Endothelial cell of umbilical vein (primary cell): ENCODE measurements at regions not wholly inside any gene's neighbourhood (a gene's known extent, or its start where the extent isn't known, plus 50 kb on each side); places are given as distances from the start of the nearest gene placed in this dataset.

ENCODE experiments used
- BruUV-seq: library from RNA; stranded (reverse); fragments of 400-500 nt; replicated peaks from 2 replicates; lab custom pipeline; 2021; lab: Mats Ljungman, UMichigan
- CTCF ChIA-PET: fragments of 300-600, 350-600 bp; sonication (Branson Sonifier 250); formaldehyde crosslinking; loops from one replicate; lab custom pipeline; 2021; ENCODE audit warnings: antibody characterized with exemption, inconsistent platforms; lab: Charles Lee
- POLR2A ChIA-PET: fragments of 300-600, 350-600 bp; sonication (Branson Sonifier 250); formaldehyde crosslinking; loops from one replicate; lab custom pipeline; 2021; ENCODE audit warnings: antibody characterized with exemption, inconsistent platforms; lab: Charles Lee
- DNase-seq: peaks from one replicate; pipeline ENCODE4 v3.0.0-alpha.2; 2011; ENCODE audit warnings: low read depth, low spot score
- FAIRE-seq: peaks from 2 replicates; lab custom pipeline; 2011; peaks lifted over from hg19 to GRCh38; lab: Jason Lieb, UNC
- H2AFZ ChIP-seq: 2 replicates; pipeline ENCODE4 v1.6.0; 2012; ENCODE audit warnings: low read depth, low read length, control low read depth, inconsistent platforms
- H3K27ac ChIP-seq: 2 replicates; pipeline ENCODE4 v1.5.1; 2011; ENCODE audit warnings: low read depth, mild to moderate bottlenecking, control low read depth, low read length, moderate library complexity; ENCODE audit not compliant: insufficient read depth
- H3K27me3 ChIP-seq, 2 experiments: 2 replicates each; pipeline versions ENCODE4 v1.6.0 to v1.6.1; 2011; ENCODE audit warnings: low read length in 2 of 2, mixed read lengths in 1 of 2; ENCODE audit not compliant: control insufficient read depth in 2 of 2, insufficient read depth in 2 of 2
- H3K36me3 ChIP-seq, 2 experiments: 2 replicates in 1 of 2; 3 replicates in 1 of 2; pipeline ENCODE4 v1.5.1; 2011; ENCODE audit warnings: low read length in 2 of 2, mild to moderate bottlenecking in 1 of 2, moderate library complexity in 1 of 2; ENCODE audit not compliant: control insufficient read depth in 2 of 2, insufficient read depth in 2 of 2; ENCODE audit errors: extremely low read depth in 1 of 2
- H3K4me1 ChIP-seq: 3 replicates; pipeline ENCODE4 v1.5.1; 2011; ENCODE audit warnings: mild to moderate bottlenecking, low read length; ENCODE audit not compliant: control insufficient read depth, insufficient read depth; ENCODE audit errors: extremely low read depth
- H3K4me2 ChIP-seq: 2 replicates; pipeline ENCODE4 v1.6.1; 2011; ENCODE audit warnings: low read length, control low read depth, mixed read lengths; ENCODE audit not compliant: insufficient read depth
- H3K4me3 ChIP-seq, 3 experiments: fragments of 200-600 bp in 1 of 3; sonication (generic), shearing (Covaris generic) in 1 of 3; replicated peaks in 1 of 3; 2 replicates each; pipeline ENCODE4 v1.5.1; 2011 to 2016; ENCODE audit warnings: control low read depth in 3 of 3, low read length in 3 of 3, mild to moderate bottlenecking in 2 of 3, inconsistent platforms in 1 of 3, low read depth in 1 of 3, moderate library complexity in 1 of 3; ENCODE audit not compliant: insufficient read depth in 1 of 3
- H3K79me2 ChIP-seq: 2 replicates; pipeline ENCODE4 v1.6.0; 2012; ENCODE audit warnings: low read length, inconsistent platforms; ENCODE audit not compliant: control insufficient read depth, insufficient read depth
- H3K9ac ChIP-seq: replicated peaks from 2 replicates; pipeline ENCODE3; 2011; ENCODE audit warnings: low read length, control low read depth; ENCODE audit not compliant: insufficient read depth; ENCODE audit errors: extremely low read depth
- H3K9me1 ChIP-seq: replicated peaks from 3 replicates; pipeline ENCODE4 v1.6.0; 2011; ENCODE audit warnings: mild to moderate bottlenecking, low read length; ENCODE audit not compliant: control insufficient read depth, insufficient read depth; ENCODE audit errors: extremely low read depth
- H3K9me3 ChIP-seq: replicated peaks from 2 replicates; pipeline ENCODE4 v1.5.1; 2012; ENCODE audit warnings: low read length, inconsistent platforms; ENCODE audit not compliant: control insufficient read depth, insufficient read depth
- H4K20me1 ChIP-seq: replicated peaks from 2 replicates; pipeline ENCODE3; 2011; ENCODE audit warnings: mild to moderate bottlenecking, low read length; ENCODE audit not compliant: control insufficient read depth, insufficient read depth; ENCODE audit errors: extremely low read depth
- EZH2 ChIP-seq: IDR thresholded peaks from 2 replicates; pipeline ENCODE4 v1.6.1; 2012; ENCODE audit warnings: borderline replicate concordance, low read depth, mild to moderate bottlenecking, moderate library complexity, low read length, inconsistent platforms; ENCODE audit not compliant: severe bottlenecking
- FOS ChIP-seq: IDR thresholded peaks from 2 replicates; pipeline ENCODE4 v1.6.1; 2011; ENCODE audit warnings: mild to moderate bottlenecking, low read length, moderate library complexity, borderline replicate concordance; ENCODE audit not compliant: insufficient read depth
- GATA2 ChIP-seq: IDR thresholded peaks from 2 replicates; pipeline ENCODE4 v1.7.0; 2011; ENCODE audit warnings: low read depth, mild to moderate bottlenecking, moderate library complexity, mixed read lengths, low read length; ENCODE audit not compliant: insufficient read length, insufficient read depth
- JUN ChIP-seq: IDR thresholded peaks from 2 replicates; pipeline ENCODE4 v1.6.1; 2011; ENCODE audit warnings: borderline replicate concordance, low read depth; ENCODE audit not compliant: insufficient read length, insufficient read depth
- MYC ChIP-seq: IDR thresholded peaks from one replicate; pipeline ENCODE4 v1.6.1; 2011; ENCODE audit warnings: mild to moderate bottlenecking, low read depth, low read length
- POLR2A ChIP-seq: IDR thresholded peaks from 2 replicates; pipeline ENCODE4 v1.6.1; 2012; ENCODE audit warnings: low read depth, mild to moderate bottlenecking, control low read depth, low read length
- POLR2AphosphoS5 ChIP-seq: IDR thresholded peaks from 2 replicates; pipeline ENCODE4 v1.6.1; 2012; ENCODE audit warnings: low read depth, mild to moderate bottlenecking, control low read depth, low read length, moderate library complexity; ENCODE audit not compliant: insufficient read depth
- dilution Hi-C: fragments of 300-500 bp; cut with MboI; formaldehyde crosslinking; loops from one replicate; pipeline ENCODE4 v1.15.0; 2019; ENCODE audit warnings: low sequenced_read_pairs; ENCODE audit not compliant: extremely low pct_ligation_motif_present
- intact Hi-C: fragments of 100-400 bp; cut with micrococcal nuclease; formaldehyde crosslinking; loops from one replicate; pipeline ENCODE4 v1.10.0; 2022
- TF ChIP-seq, protein P1 (sequence below): IDR thresholded peaks from 2 replicates; pipeline ENCODE4 v1.6.1; 2011; ENCODE audit not compliant: insufficient read depth, insufficient read length
- TF ChIP-seq, protein P2 (sequence below), 2 donors: IDR thresholded peaks; 1 replicate in 1 of 2; 2 replicates in 1 of 2; pipeline ENCODE4 v1.5.1; 2011; ENCODE audit warnings: low read length in 2 of 2, mild to moderate bottlenecking in 2 of 2, moderate library complexity in 2 of 2, control low read depth in 1 of 2, inconsistent platforms in 1 of 2, low read depth in 1 of 2; ENCODE audit not compliant: insufficient read depth in 1 of 2; ENCODE audit errors: extremely low read depth in 1 of 2

DNA sequence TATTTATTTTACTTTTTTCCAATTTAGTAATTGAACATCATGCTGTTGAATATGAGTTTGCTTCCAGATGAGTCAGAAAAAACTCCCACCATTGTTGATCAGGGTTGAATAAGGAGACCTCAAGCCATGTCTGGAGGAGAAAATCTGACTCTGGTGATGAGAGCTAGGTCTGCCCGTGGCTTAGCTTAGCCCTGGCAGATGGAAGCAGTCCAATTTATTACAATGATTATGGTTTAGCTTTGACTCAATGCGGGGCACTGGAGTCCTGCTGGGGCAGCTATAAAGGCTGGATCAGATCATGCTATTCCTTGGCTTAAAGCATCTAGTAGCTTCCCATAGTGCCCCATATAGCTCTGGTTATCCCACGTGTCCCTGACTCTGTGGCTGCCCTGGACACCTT, 506.5 kb downstream of the MN1 start:
- no TSS peak for BruUV-seq
- Histone ChIP-seq H3K27ac (no peak overlapping the region), H3K4me1 (peaks cover 27% of the 10 kb centered on the region), H3K9me1 (no peaks in the 10 kb centered on the region), H3K9ac (no peak overlapping the region), H3K4me3 (no peak overlapping the region), H4K20me1 (no peaks in the 10 kb centered on the region), H3K36me3 (no peaks in the 10 kb centered on the region), H3K4me2 (no peak overlapping the region), H3K9me3 (no peaks in the 10 kb centered on the region), H2AFZ (no peak overlapping the region), H3K27me3 (no peaks in the 10 kb centered on the region), H3K79me2 (no peaks in the 10 kb centered on the region)
- intact Hi-C loops: loop anchor here (5.0 kb wide), 1 partner anchor 178 kb away; no protein-coding TSS in a partner anchor
- dilution Hi-C loops: no loop called here
- DNase-seq (no peak), FAIRE-seq (no peak)
- CTCF ChIA-PET: interaction anchor here (1.4 kb wide), 1 partner anchor 22 kb away, joined by 4 read pairs; no protein-coding TSS in a partner anchor
- POLR2A ChIA-PET: no interaction called here
- TF ChIP-seq GATA2 (no peak), POLR2A (no peak), MYC (no peak), EZH2 (no peak), POLR2AphosphoS5 (no peak), JUN (no peak), FOS (no peak)
- TF ChIP-seq, protein P1, sequence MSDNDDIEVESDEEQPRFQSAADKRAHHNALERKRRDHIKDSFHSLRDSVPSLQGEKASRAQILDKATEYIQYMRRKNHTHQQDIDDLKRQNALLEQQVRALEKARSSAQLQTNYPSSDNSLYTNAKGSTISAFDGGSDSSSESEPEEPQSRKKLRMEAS: no peak
- TF ChIP-seq, protein P2, sequence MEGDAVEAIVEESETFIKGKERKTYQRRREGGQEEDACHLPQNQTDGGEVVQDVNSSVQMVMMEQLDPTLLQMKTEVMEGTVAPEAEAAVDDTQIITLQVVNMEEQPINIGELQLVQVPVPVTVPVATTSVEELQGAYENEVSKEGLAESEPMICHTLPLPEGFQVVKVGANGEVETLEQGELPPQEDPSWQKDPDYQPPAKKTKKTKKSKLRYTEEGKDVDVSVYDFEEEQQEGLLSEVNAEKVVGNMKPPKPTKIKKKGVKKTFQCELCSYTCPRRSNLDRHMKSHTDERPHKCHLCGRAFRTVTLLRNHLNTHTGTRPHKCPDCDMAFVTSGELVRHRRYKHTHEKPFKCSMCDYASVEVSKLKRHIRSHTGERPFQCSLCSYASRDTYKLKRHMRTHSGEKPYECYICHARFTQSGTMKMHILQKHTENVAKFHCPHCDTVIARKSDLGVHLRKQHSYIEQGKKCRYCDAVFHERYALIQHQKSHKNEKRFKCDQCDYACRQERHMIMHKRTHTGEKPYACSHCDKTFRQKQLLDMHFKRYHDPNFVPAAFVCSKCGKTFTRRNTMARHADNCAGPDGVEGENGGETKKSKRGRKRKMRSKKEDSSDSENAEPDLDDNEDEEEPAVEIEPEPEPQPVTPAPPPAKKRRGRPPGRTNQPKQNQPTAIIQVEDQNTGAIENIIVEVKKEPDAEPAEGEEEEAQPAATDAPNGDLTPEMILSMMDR (IDR thresholded peaks at IDR 0.05; ENCODE audit: extremely low read depth in 1 of 2, insufficient read depth in 1 of 2, low read depth in 1 of 2, low read length in 2 of 2): no peak
